ENCODE measurements at regions not wholly inside any gene's neighbourhood (a gene's known extent, or its start where the extent isn't known, plus 50 kb on each side); places are given as distances from the start of the nearest gene placed in this dataset.

DNA sequence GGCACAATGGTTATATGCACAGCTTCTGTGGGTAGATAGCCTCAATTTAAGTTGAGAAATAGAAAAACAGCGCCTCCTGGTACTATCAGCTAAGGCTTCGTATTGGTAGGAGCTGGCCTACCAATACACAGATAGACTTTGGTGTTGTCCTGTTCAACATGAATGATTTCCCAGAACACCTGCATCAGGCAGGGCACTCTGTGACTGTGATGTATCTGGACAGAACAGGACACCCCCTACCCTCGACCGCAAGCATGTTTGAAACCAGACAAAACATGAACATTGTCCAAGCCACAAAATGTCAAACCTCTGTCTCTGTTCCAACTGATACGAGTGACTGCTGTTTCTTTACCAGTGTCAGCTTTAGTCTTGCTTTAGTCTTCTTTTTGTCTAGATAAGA, 144.9 kb downstream of the HAPSTR1 start:
- TF ChIP-seq POLR2A (IDR thresholded peaks at IDR 0.05; ENCODE audit: low read depth, low read length) (no peak), POLR2AphosphoS5 (IDR thresholded peaks at IDR 0.05; ENCODE audit: low read depth, low read length) (no peak), TAF1 (IDR thresholded peaks at IDR 0.05; ENCODE audit: low read depth, low read length) (no peak), SPI1 (IDR thresholded peaks at IDR 0.05; ENCODE audit: low read depth, low read length) (no peak), PAX5 (IDR thresholded peaks at IDR 0.05; ENCODE audit: insufficient read depth, low read length, severe bottlenecking) (no peak), POU2F2 (IDR thresholded peaks at IDR 0.05; ENCODE audit: low read depth, low read length) (no peak)

All from GM12891 (cell line).